Spleen (tissue), 11 donors: ENCODE measurements at regions not wholly inside any gene's neighbourhood (a gene's known extent, or its start where the extent isn't known, plus 50 kb on each side); places are given as distances from the start of the nearest gene placed in this dataset.

Experiments used
- DNase-seq: peaks from one replicate; pipeline ENCODE4 v3.0.0-alpha.2; 2020
- H3K27ac ChIP-seq, 8 donors: fragments of 200-600 bp; sonication (generic) in 7 of 8; 1 replicate in 4 of 8; 2 replicates in 4 of 8; pipeline versions ENCODE4 v1.5.0 to v1.8.0; 2016 to 2021; ENCODE audit warnings: inconsistent platforms in 4 of 8, mild to moderate bottlenecking in 4 of 8, moderate library complexity in 1 of 8
- H3K27me3 ChIP-seq, 7 donors: fragments of 200-600 bp; sonication (generic) in 6 of 7; replicated peaks in 1 of 7; 1 replicate in 4 of 7; 2 replicates in 3 of 7; pipeline versions ENCODE4 v1.5.0 to v1.8.0; 2016 to 2021; ENCODE audit warnings: inconsistent platforms in 3 of 7, mild to moderate bottlenecking in 1 of 7
- H3K36me3 ChIP-seq, 6 donors: fragments of 200-600 bp; sonication (generic) in 5 of 6; 1 replicate in 4 of 6; 2 replicates in 2 of 6; pipeline versions ENCODE4 v1.5.0 to v1.8.0; 2016 to 2021; ENCODE audit warnings: inconsistent platforms in 2 of 6
- H3K4me1 ChIP-seq, 6 donors: fragments of 200-600 bp; sonication (generic) in 5 of 6; 1 replicate in 3 of 6; 2 replicates in 3 of 6; pipeline versions ENCODE4 v1.5.0 to v1.8.0; 2016 to 2021; ENCODE audit warnings: inconsistent platforms in 3 of 6
- H3K4me3 ChIP-seq, 8 donors: fragments of 200-600 bp; sonication (generic) in 7 of 8; 1 replicate in 4 of 8; 2 replicates in 4 of 8; pipeline versions ENCODE4 v1.5.0 to v1.8.0; 2016 to 2021; ENCODE audit warnings: inconsistent platforms in 4 of 8, mild to moderate bottlenecking in 4 of 8, moderate library complexity in 2 of 8
- H3K9me3 ChIP-seq, 8 donors: fragments of 200-600 bp; sonication (generic) in 7 of 8; 1 replicate in 4 of 8; 2 replicates in 4 of 8; pipeline versions ENCODE4 v1.5.0 to v1.8.0; 2016 to 2021; ENCODE audit warnings: inconsistent platforms in 4 of 8
- POLR2A ChIP-seq, 3 donors: fragments of 450-650 bp; IDR thresholded peaks; one replicate each; pipeline ENCODE4 v1.5.1; 2017; ENCODE audit warnings: antibody characterized with exemption in 3 of 3, mild to moderate bottlenecking in 1 of 3
- POLR2AphosphoS5 ChIP-seq, 3 donors: sonication (generic); formaldehyde crosslinking; IDR thresholded peaks; one replicate each; pipeline ENCODE4 v1.5.1; 2017; ENCODE audit warnings: antibody characterized with exemption in 3 of 3
- WGBS, 5 donors: extraction: QIAGEN DNeasy Blood & Tissue Kit in 3 of 5; methylation state at CpG; one replicate each; pipeline versions ENCODE4 v1.1.5 to v1.1.7; 2013 to 2018; 5-methylcytosine and 5-hydroxymethylcytosine counted together
- intact Hi-C: fragments of 100-400 bp; cut with DNase I; formaldehyde crosslinking; loops from one replicate; pipeline ENCODE4 v1.15.0; 2023; ENCODE audit warnings: low total_unique reads
- TF ChIP-seq, protein P1 (sequence below), 11 experiments: fragments of 200-600 bp in 7 of 11; fragments of 450-650 bp in 4 of 11; sonication (generic) in 4 of 11; IDR thresholded peaks in 8 of 11; conservative IDR thresholded peaks in 3 of 11; 1 replicate in 7 of 11; 2 replicates in 4 of 11; pipeline versions ENCODE4 v1.4.0 to v1.8.0; 2016 to 2021; ENCODE audit warnings: antibody characterized with exemption in 11 of 11, inconsistent platforms in 4 of 11, mild to moderate bottlenecking in 1 of 11
- donor health status: healthy with polysubstance abuse.
- donor health status: DM: no; HTN: no; CAD: no; lungs with moderate emphysema.
- donor health status: DM: no; HTN: no; CAD: no.
- donor health status: Bipolar disorder and iron deficiency.
- donor health status: healthy.
- donor health status: DM: no; HTN: no; CAD: no.
- donor health status: DM: yes; HTN: yes; CAD: no.

- WGBS, 5 donors, result 78 to 88% (median 80%) methylated on average over 18 of the region's 18 CpGs
- Histone ChIP-seq H3K27me3 (no peaks in the 10 kb centered on the region), H3K36me3 (no peaks in the 10 kb centered on the region), H3K4me1 (peaks cover 0 to 6% (median 0%) of the 10 kb centered on the region in 6 donors), H3K9me3 (no peaks in the 10 kb centered on the region), H3K27ac (no peak overlapping the region), H3K4me3 (no peak overlapping the region)
- TF ChIP-seq POLR2A (IDR thresholded peaks at IDR 0.05) (no peak), POLR2AphosphoS5 (IDR thresholded peaks at IDR 0.05) (no peak)
- TF ChIP-seq, protein P1, sequence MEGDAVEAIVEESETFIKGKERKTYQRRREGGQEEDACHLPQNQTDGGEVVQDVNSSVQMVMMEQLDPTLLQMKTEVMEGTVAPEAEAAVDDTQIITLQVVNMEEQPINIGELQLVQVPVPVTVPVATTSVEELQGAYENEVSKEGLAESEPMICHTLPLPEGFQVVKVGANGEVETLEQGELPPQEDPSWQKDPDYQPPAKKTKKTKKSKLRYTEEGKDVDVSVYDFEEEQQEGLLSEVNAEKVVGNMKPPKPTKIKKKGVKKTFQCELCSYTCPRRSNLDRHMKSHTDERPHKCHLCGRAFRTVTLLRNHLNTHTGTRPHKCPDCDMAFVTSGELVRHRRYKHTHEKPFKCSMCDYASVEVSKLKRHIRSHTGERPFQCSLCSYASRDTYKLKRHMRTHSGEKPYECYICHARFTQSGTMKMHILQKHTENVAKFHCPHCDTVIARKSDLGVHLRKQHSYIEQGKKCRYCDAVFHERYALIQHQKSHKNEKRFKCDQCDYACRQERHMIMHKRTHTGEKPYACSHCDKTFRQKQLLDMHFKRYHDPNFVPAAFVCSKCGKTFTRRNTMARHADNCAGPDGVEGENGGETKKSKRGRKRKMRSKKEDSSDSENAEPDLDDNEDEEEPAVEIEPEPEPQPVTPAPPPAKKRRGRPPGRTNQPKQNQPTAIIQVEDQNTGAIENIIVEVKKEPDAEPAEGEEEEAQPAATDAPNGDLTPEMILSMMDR (IDR thresholded peaks at IDR 0.05 in 8 of 11, conservative IDR thresholded peaks at IDR 0.05 in 3 of 11), result no peak
- DNase-seq, result peak; percentile 53
- intact Hi-C loops, result no loop called here
Measured at GRCh38 chr3:72353236-72354128, 494.8 kb downstream of the SHQ1 start.

DNA sequence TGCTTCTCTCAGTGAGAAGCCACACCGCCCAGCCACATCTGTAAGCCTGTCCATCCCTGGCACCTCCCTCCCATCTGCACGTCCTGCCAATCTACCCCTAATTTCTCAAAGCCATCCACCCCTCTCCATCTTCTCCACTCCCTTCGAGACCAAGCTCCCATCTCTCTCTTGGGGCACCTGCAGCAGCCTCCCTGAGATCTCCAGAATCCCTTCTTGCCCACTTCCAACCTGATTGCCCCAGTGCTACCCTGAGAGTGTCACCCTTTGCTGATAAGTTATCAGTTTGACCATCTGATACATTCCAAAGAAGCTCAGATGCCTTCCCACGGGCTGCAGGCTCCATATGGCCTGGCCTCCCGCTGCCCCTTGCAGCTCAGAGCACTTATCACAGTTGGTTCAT is 496.1 kb downstream of the SHQ1 start:
- Histone ChIP-seq H3K4me1 (peaks cover 10 to 19% (median 11%) of the 10 kb centered on the region in 6 donors), H3K27ac (no peak overlapping the region), H3K9me3 (no peaks in the 10 kb centered on the region), H3K27me3 (no peaks in the 10 kb centered on the region), H3K4me3 (no peak overlapping the region), H3K36me3 (no peaks in the 10 kb centered on the region)
- intact Hi-C loops, result no loop called here
- WGBS, 5 donors, result 87 to 93% (median 91%) methylated on average over 5 of the region's 5 CpGs
- DNase-seq, result no peak
- TF ChIP-seq POLR2A (IDR thresholded peaks at IDR 0.05) (no peak), POLR2AphosphoS5 (IDR thresholded peaks at IDR 0.05) (no peak)
- TF ChIP-seq, protein P1 (IDR thresholded peaks at IDR 0.05 in 8 of 11, conservative IDR thresholded peaks at IDR 0.05 in 3 of 11), result no peak

GRCh38 chr3:72351536-72351935 is 496.7 kb downstream of the SHQ1 start:
- H3K27ac ChIP-seq, result no peak overlapping the region
- intact Hi-C loops, result no loop called here
- no peak overlapping the region for H3K4me3 ChIP-seq
- TF ChIP-seq POLR2AphosphoS5 (IDR thresholded peaks at IDR 0.05) (no peak), POLR2A (IDR thresholded peaks at IDR 0.05) (no peak)
- TF ChIP-seq, protein P1 (IDR thresholded peaks at IDR 0.05 in 8 of 11, conservative IDR thresholded peaks at IDR 0.05 in 3 of 11), result no peak
- no peaks in the 10 kb centered on the region for H3K9me3 ChIP-seq
- DNase-seq, result no peak
- WGBS, 5 donors, result 86 to 92% (median 91%) methylated on average over 9 of the region's 9 CpGs
- no peaks in the 10 kb centered on the region for H3K27me3 ChIP-seq
- H3K36me3 ChIP-seq, result no peaks in the 10 kb centered on the region
- H3K4me1 ChIP-seq, result peaks cover 10 to 26% (median 18%) of the 10 kb centered on the region in 6 donors

DNA sequence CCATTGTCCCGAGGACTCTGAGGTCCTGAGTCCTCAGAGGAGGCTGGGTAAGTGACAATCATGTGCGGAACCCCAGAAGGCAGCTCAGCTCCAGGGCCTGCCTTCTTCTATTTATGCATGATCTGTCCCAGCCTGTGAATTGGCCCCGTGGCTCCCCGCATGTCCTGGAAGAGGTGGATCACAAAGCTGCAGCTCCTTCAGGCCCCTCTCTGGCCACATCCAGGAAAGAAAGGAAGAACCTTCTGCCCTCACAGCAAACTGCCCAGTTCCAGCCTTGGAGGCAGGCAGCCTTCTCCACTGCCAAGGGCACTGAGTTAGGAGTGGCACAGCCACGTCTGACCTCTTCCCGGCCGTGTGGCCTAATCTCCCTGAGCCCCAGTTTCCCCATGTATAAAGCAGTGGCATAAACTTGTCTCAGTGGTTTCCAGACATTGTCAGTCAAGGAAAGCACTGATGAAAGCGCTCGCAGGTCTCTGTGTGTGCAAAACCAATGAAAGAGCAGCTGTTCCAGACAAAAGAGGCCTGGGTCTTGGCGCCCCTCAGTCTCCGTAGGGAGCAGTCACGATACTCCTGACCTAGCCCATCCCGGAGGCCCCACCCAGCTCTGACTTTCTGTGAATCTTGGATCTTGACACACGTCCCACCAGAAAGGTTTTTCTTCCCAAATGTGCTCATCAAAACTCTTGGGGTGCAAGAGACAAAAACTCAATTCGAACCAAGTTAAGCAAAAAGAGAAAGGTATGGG is 497.3 kb downstream of the SHQ1 start:
- intact Hi-C loops, result no loop called here
- WGBS, 5 donors, result 72 to 93% (median 80%) methylated on average over 10 to 15 of the region's 15 CpGs
- no peak overlapping the region for H3K27ac ChIP-seq
- H3K27me3 ChIP-seq, result no peaks in the 10 kb centered on the region
- no peaks in the 10 kb centered on the region for H3K36me3 ChIP-seq
- H3K9me3 ChIP-seq, result no peaks in the 10 kb centered on the region
- H3K4me1 ChIP-seq, result peaks cover 14 to 32% (median 23%) of the 10 kb centered on the region in 6 donors
- no peak for DNase-seq
- TF ChIP-seq, protein P1 (IDR thresholded peaks at IDR 0.05 in 8 of 11, conservative IDR thresholded peaks at IDR 0.05 in 3 of 11), result no peak
- peak in 1 of 3 donors; percentile 33 for TF ChIP-seq POLR2AphosphoS5 (IDR thresholded peaks at IDR 0.05)
- no peak overlapping the region for H3K4me3 ChIP-seq
